Endothelial cell of umbilical vein (primary cell): ENCODE measurements at regions not wholly inside any gene's neighbourhood (a gene's known extent, or its start where the extent isn't known, plus 50 kb on each side); places are given as distances from the start of the nearest gene placed in this dataset.

Experiments used
- BruUV-seq: library from RNA; stranded (reverse); fragments of 400-500 nt; replicated peaks from 2 replicates; lab custom pipeline; 2021; lab: Mats Ljungman, UMichigan
- CTCF ChIA-PET: fragments of 300-600, 350-600 bp; sonication (Branson Sonifier 250); formaldehyde crosslinking; loops from one replicate; lab custom pipeline; 2021; ENCODE audit warnings: antibody characterized with exemption, inconsistent platforms; lab: Charles Lee
- POLR2A ChIA-PET: fragments of 300-600, 350-600 bp; sonication (Branson Sonifier 250); formaldehyde crosslinking; loops from one replicate; lab custom pipeline; 2021; ENCODE audit warnings: antibody characterized with exemption, inconsistent platforms; lab: Charles Lee
- DNase-seq: peaks from one replicate; pipeline ENCODE4 v3.0.0-alpha.2; 2011; ENCODE audit warnings: low read depth, low spot score
- FAIRE-seq: peaks from 2 replicates; lab custom pipeline; 2011; peaks lifted over from hg19 to GRCh38; lab: Jason Lieb, UNC
- H2AFZ ChIP-seq: 2 replicates; pipeline ENCODE4 v1.6.0; 2012; ENCODE audit warnings: low read depth, low read length, control low read depth, inconsistent platforms
- H3K27ac ChIP-seq: 2 replicates; pipeline ENCODE4 v1.5.1; 2011; ENCODE audit warnings: low read depth, mild to moderate bottlenecking, control low read depth, low read length, moderate library complexity; ENCODE audit not compliant: insufficient read depth
- H3K27me3 ChIP-seq, 2 experiments: 2 replicates each; pipeline versions ENCODE4 v1.6.0 to v1.6.1; 2011; ENCODE audit warnings: low read length in 2 of 2, mixed read lengths in 1 of 2; ENCODE audit not compliant: control insufficient read depth in 2 of 2, insufficient read depth in 2 of 2
- H3K36me3 ChIP-seq, 2 experiments: 2 replicates in 1 of 2; 3 replicates in 1 of 2; pipeline ENCODE4 v1.5.1; 2011; ENCODE audit warnings: low read length in 2 of 2, mild to moderate bottlenecking in 1 of 2, moderate library complexity in 1 of 2; ENCODE audit not compliant: control insufficient read depth in 2 of 2, insufficient read depth in 2 of 2; ENCODE audit errors: extremely low read depth in 1 of 2
- H3K4me1 ChIP-seq: 3 replicates; pipeline ENCODE4 v1.5.1; 2011; ENCODE audit warnings: mild to moderate bottlenecking, low read length; ENCODE audit not compliant: control insufficient read depth, insufficient read depth; ENCODE audit errors: extremely low read depth
- H3K4me2 ChIP-seq: 2 replicates; pipeline ENCODE4 v1.6.1; 2011; ENCODE audit warnings: low read length, control low read depth, mixed read lengths; ENCODE audit not compliant: insufficient read depth
- H3K4me3 ChIP-seq, 3 experiments: fragments of 200-600 bp in 1 of 3; sonication (generic), shearing (Covaris generic) in 1 of 3; replicated peaks in 1 of 3; 2 replicates each; pipeline ENCODE4 v1.5.1; 2011 to 2016; ENCODE audit warnings: control low read depth in 3 of 3, low read length in 3 of 3, mild to moderate bottlenecking in 2 of 3, inconsistent platforms in 1 of 3, low read depth in 1 of 3, moderate library complexity in 1 of 3; ENCODE audit not compliant: insufficient read depth in 1 of 3
- H3K79me2 ChIP-seq: 2 replicates; pipeline ENCODE4 v1.6.0; 2012; ENCODE audit warnings: low read length, inconsistent platforms; ENCODE audit not compliant: control insufficient read depth, insufficient read depth
- H3K9ac ChIP-seq: replicated peaks from 2 replicates; pipeline ENCODE3; 2011; ENCODE audit warnings: low read length, control low read depth; ENCODE audit not compliant: insufficient read depth; ENCODE audit errors: extremely low read depth
- H3K9me1 ChIP-seq: replicated peaks from 3 replicates; pipeline ENCODE4 v1.6.0; 2011; ENCODE audit warnings: mild to moderate bottlenecking, low read length; ENCODE audit not compliant: control insufficient read depth, insufficient read depth; ENCODE audit errors: extremely low read depth
- H3K9me3 ChIP-seq: replicated peaks from 2 replicates; pipeline ENCODE4 v1.5.1; 2012; ENCODE audit warnings: low read length, inconsistent platforms; ENCODE audit not compliant: control insufficient read depth, insufficient read depth
- H4K20me1 ChIP-seq: replicated peaks from 2 replicates; pipeline ENCODE3; 2011; ENCODE audit warnings: mild to moderate bottlenecking, low read length; ENCODE audit not compliant: control insufficient read depth, insufficient read depth; ENCODE audit errors: extremely low read depth
- CTCF ChIP-seq, 2 donors: IDR thresholded peaks; 1 replicate in 1 of 2; 2 replicates in 1 of 2; pipeline ENCODE4 v1.5.1; 2011; ENCODE audit warnings: low read length in 2 of 2, mild to moderate bottlenecking in 2 of 2, moderate library complexity in 2 of 2, control low read depth in 1 of 2, inconsistent platforms in 1 of 2, low read depth in 1 of 2; ENCODE audit not compliant: insufficient read depth in 1 of 2; ENCODE audit errors: extremely low read depth in 1 of 2
- EZH2 ChIP-seq: IDR thresholded peaks from 2 replicates; pipeline ENCODE4 v1.6.1; 2012; ENCODE audit warnings: borderline replicate concordance, low read depth, mild to moderate bottlenecking, moderate library complexity, low read length, inconsistent platforms; ENCODE audit not compliant: severe bottlenecking
- FOS ChIP-seq: IDR thresholded peaks from 2 replicates; pipeline ENCODE4 v1.6.1; 2011; ENCODE audit warnings: mild to moderate bottlenecking, low read length, moderate library complexity, borderline replicate concordance; ENCODE audit not compliant: insufficient read depth
- GATA2 ChIP-seq: IDR thresholded peaks from 2 replicates; pipeline ENCODE4 v1.7.0; 2011; ENCODE audit warnings: low read depth, mild to moderate bottlenecking, moderate library complexity, mixed read lengths, low read length; ENCODE audit not compliant: insufficient read length, insufficient read depth
- JUN ChIP-seq: IDR thresholded peaks from 2 replicates; pipeline ENCODE4 v1.6.1; 2011; ENCODE audit warnings: borderline replicate concordance, low read depth; ENCODE audit not compliant: insufficient read length, insufficient read depth
- MAX ChIP-seq: IDR thresholded peaks from 2 replicates; pipeline ENCODE4 v1.6.1; 2011; ENCODE audit not compliant: insufficient read depth, insufficient read length
- MYC ChIP-seq: IDR thresholded peaks from one replicate; pipeline ENCODE4 v1.6.1; 2011; ENCODE audit warnings: mild to moderate bottlenecking, low read depth, low read length
- POLR2A ChIP-seq: IDR thresholded peaks from 2 replicates; pipeline ENCODE4 v1.6.1; 2012; ENCODE audit warnings: low read depth, mild to moderate bottlenecking, control low read depth, low read length
- POLR2AphosphoS5 ChIP-seq: IDR thresholded peaks from 2 replicates; pipeline ENCODE4 v1.6.1; 2012; ENCODE audit warnings: low read depth, mild to moderate bottlenecking, control low read depth, low read length, moderate library complexity; ENCODE audit not compliant: insufficient read depth
- dilution Hi-C: fragments of 300-500 bp; cut with MboI; formaldehyde crosslinking; loops from one replicate; pipeline ENCODE4 v1.15.0; 2019; ENCODE audit warnings: low sequenced_read_pairs; ENCODE audit not compliant: extremely low pct_ligation_motif_present
- intact Hi-C: fragments of 100-400 bp; cut with micrococcal nuclease; formaldehyde crosslinking; loops from one replicate; pipeline ENCODE4 v1.10.0; 2022

- H2AFZ ChIP-seq = no peak overlapping the region
- H3K79me2 ChIP-seq = no peaks in the 10 kb centered on the region
- BruUV-seq = no TSS peak
- H3K27ac ChIP-seq = no peak overlapping the region
- H3K4me1 ChIP-seq = no peaks in the 10 kb centered on the region
- H3K9me1 ChIP-seq = no peaks in the 10 kb centered on the region
- ChIA-PET CTCF (interaction anchor here (1.5 kb wide), 1 partner anchor 25 kb away, joined by 4 read pairs; no protein-coding TSS in a partner anchor), POLR2A (no interaction called here)
- H4K20me1 ChIP-seq = no peaks in the 10 kb centered on the region
- H3K36me3 ChIP-seq = no peaks in the 10 kb centered on the region
- H3K4me3 ChIP-seq = no peak overlapping the region
- intact Hi-C loops = no loop called here
- dilution Hi-C loops = no loop called here
- peaks cover 0 to 1% of the 10 kb centered on the region in 2 experiments for H3K27me3 ChIP-seq
- no peak for FAIRE-seq
- H3K9ac ChIP-seq = no peak overlapping the region
- no peak for DNase-seq
- H3K9me3 ChIP-seq = no peaks in the 10 kb centered on the region
- no peak for TF ChIP-seq FOS
- TF ChIP-seq POLR2AphosphoS5 = no peak
- no peak for TF ChIP-seq POLR2A
- TF ChIP-seq MYC = no peak
- no peak for TF ChIP-seq EZH2
- no peak for TF ChIP-seq GATA2
- H3K4me2 ChIP-seq = no peak overlapping the region
Measured at GRCh38 chr5:172577267-172577909, 63.7 kb upstream of the NEURL1B start.

- no peak for DNase-seq
- H3K9me1 ChIP-seq = no peaks in the 10 kb centered on the region
- no TSS peak for BruUV-seq
- H3K4me3 ChIP-seq = no peak overlapping the region
- CTCF ChIA-PET = interaction anchor here (1.5 kb wide), 1 partner anchor 26 kb away, joined by 4 read pairs; no protein-coding TSS in a partner anchor
- H2AFZ ChIP-seq = no peak overlapping the region
- TF ChIP-seq CTCF (IDR thresholded peaks at IDR 0.05; ENCODE audit: extremely low read depth in 1 of 2, insufficient read depth in 1 of 2, low read depth in 1 of 2, low read length in 2 of 2) = no peak
- no peak for TF ChIP-seq MAX
- TF ChIP-seq EZH2 = no peak
- TF ChIP-seq POLR2A = no peak
- TF ChIP-seq FOS = no peak
- no peak for TF ChIP-seq GATA2
- no peak for TF ChIP-seq JUN
- no peaks in the 10 kb centered on the region for H3K36me3 ChIP-seq
- dilution Hi-C loops = no loop called here
- no peak overlapping the region for H3K9ac ChIP-seq
- FAIRE-seq = no peak
- no peak overlapping the region for H3K27ac ChIP-seq
- no peaks in the 10 kb centered on the region for H3K79me2 ChIP-seq
- no peaks in the 10 kb centered on the region for H3K27me3 ChIP-seq
- intact Hi-C loops = no loop called here
- no peak overlapping the region for H3K4me2 ChIP-seq
- H4K20me1 ChIP-seq = no peaks in the 10 kb centered on the region
- H3K9me3 ChIP-seq = no peaks in the 10 kb centered on the region
- H3K4me1 ChIP-seq = no peaks in the 10 kb centered on the region
- POLR2A ChIA-PET = no interaction called here
Measured at GRCh38 chr5:172575816-172576545, 65.1 kb upstream of the NEURL1B start.
